ENCODE measurements at regions not wholly inside any gene's neighbourhood (a gene's known extent, or its start where the extent isn't known, plus 50 kb on each side); places are given as distances from the start of the nearest gene placed in this dataset.
"Not testable (repeated sequence)": the region's sequence is repeated elsewhere in the genome, so short reads cannot be mapped to it uniquely, and the experiment has no call there.

DNA sequence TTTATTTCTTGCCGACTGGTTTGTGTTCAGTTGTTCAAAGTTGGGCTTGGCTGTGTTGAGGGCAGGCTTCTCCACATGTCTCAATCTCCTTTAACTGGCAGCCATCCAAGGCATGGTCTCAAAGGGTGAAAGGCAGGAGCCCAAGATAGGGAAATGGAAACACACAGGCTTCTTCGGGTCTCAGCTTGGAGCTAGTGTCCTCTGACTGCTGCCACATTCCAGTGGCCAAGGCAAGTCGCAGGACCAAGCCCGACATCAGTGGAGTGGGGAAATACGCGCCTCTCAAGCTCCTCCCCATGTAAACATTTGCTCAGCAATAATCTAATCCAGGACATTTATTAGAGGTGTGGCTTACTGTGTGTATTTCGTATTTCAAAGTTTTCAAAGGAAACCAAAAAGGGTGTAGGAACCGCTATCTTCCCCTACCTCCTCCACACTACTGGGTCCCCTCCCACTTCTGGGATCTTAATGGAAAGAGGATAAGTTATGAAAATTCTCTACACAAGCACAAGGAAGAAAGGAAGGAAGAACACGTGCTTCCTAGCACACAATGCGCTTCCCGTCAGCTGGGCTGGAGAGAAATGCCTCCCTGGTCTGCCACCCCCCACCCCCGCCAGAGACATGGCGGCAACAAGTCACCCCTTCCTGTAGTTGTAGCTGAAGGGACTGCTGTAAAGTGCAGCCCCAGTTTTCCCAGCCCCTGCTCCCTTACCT, 181.7 kb downstream of the FAM43A start:
- no peak for ATAC-seq

DNA sequence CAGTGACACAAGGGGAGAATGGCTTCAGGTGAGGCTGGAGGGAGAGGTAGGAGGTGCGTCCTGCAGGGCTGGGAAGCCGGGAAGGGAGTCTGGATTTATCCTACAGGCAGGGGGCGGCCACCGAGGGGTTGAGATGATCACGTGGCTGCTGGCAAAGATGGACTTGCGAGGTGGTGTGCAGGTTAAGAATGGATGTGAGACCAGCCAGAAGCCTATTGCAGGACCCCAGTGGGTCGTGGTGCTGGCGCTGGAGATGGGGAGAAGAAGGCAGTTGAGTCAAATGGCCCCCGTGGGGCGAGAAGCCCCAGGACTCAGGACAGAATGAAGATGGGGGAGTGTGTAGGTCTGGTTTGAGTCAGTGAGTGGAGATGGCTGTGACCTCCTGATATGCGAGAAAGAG, 183.1 kb downstream of the FAM43A start:
- no peak for ATAC-seq

DNA sequence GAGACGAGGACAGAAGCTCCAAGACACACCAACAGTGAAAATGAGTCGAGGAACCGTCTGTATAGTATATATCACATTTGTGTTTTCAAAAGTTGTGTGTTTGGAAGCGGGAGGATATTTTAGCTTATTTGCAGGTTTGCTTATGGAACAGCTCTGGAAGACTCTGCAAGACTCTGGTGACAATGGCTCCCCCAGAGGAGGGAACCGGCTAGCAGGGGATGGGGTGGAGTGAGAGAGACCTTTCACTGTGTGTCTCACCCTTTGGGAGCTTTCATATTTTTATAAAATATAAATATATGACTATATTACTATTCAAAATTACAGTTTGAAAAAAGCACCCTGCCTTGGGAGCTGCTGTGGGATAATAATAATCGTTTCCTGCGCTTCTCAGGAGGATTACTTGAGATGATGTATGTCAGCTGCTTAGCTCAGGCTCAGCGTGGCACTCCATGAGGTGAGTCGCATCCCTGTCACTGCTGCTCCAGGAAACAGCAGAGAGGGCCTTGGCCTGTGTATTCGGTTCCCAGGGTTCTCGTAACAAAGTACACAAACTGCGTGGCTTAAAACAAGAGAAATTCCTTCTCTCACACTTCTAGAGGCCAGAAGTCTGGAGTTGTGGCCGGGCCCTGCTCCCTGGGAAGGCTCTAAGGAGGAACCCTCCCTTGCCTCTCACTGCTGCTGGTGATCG, 183.9 kb downstream of the FAM43A start:
- no peak for ATAC-seq

DNA sequence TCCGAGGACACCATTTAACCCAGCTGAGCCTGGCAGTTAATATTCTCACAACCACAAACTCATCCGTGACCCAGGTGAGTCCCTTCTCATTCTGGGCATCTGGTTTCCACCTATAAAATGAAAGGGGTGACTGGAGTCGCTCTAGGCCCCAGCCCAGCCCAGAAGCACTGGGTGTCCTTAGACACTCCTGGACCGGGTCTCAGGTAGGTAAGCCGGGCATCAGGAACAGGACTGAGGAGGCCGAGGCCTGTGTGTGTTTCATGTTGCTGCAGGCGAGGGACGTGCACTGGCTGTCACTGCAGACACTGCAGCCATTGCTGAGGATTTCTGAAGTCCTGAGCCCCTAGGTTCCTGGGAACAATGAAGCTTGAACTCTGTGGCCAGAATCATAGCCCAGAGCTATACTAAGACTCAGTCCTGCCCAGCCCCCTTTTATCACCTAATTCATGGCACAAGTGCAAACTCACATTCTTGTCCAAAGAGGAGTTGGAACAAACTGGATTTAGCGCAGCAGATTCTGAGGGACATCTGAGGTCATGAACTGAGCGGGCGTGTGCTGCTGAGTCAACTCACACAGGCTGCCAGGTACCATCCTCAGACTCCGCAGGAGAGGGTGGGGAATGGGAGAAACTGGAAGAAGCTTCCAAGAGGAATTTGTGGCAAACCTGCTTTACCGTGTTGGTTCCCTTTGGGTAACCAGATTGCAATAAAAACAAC, 184.9 kb downstream of the FAM43A start:
- no peak for ATAC-seq

DNA sequence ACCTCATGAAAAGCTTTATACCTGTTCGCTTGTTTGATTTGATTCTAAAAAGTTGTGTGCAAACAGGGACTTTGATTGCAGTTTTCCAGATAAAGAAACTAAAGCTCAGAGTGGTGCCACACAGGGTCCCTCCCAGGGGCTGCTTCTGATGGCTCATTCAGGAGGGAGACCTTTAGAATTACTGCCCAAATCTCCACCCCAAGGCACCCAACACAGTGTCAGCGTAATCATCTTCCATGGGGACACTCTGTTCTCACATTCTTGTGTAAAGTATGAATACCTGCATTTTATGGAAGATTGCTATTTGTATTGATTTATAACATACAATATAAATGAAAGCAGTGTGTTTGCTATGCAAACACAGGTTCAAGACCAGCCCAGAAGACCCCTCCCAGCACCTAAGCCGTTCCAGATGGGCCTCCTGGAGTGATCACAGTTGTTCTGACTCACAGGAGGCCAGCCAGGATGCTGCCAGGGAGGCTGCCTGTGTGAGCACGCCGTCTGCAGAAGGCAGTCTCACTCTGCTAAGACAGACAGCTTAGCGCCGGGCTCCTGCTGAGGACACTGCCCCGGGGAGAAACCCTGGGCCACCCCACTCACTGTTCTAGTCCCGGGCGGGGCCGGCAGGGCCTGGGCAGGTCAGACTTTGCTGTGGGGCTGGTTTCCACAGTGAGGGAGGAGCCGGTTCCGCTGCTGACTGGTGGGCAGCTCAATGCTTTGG, 185.6 kb downstream of the FAM43A start:
- no peak for ATAC-seq

DNA sequence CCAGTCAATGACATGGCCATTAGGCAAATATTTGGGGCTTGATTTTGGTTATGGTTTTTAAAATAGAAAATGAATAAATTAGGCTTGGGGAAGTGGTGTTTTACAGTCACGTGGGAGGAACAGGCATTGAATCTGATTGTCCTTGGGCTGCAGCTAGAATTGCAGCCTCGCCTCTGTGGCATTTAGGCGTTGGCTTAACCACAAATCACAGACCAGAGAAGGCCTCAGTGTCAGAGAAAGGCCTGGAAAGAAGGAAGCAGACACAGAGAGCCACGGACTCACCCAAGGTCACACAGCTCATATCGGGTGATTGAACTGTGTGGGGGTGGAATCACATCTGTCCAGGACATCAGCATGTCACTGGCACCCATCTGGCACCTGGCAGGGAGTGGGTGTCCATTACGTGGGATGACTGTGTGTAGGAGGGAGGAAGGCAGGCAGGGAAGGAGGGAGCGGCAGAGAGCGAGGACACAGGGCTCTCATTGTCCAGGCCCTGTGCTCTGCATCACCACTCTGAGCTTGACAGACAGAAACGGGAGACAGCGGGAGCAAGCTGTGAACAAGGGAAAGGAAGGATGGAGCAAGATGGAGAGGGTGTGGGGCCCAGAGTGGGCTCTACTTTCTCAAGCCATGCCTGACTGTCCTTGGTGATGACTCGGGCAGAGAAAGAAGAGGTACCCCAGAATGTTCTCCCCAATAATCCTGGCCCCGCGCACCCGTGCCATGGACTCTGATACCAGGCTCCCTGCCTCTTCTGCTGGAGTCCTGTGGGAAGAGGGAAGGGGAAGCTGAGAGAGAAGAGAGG, 186.4 kb downstream of the FAM43A start:
- ATAC-seq = no peak

DNA sequence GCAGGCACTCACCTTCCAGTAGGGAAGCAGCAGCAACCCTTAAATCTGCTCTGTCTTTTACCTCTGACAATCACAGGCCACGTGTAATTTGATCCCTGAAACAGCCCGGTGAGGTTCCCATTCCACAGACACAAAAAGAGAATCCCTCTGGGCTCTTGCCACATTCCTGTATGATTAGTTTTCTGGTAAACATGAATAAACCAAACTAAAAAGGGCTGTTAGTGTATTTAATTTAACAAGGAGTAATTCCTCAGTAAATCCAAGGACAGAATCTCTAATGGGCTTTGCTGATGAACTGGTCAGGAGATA, 186.9 kb downstream of the FAM43A start:
- ATAC-seq = no peak

DNA sequence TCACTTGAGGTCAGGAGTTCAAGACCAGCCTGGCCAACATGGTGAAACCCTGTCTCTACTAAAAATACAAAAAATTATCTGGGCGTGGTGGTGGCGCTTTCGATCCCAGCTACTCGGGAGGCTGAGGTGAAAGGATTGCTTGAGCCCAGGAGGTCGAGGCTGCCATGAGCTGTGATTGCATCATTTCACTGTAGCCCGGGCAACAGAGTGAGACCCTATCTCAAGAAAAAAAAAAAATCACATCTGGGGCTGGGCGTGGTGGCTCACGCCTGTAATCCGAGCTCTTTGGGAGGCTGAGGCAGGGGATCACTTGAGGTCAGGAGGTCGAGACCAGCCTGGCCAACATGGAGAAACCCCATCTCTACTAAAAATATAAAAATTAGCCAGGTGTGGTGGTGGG, 187.8 kb downstream of the FAM43A start:
- ATAC-seq = not testable (repeated sequence)

DNA sequence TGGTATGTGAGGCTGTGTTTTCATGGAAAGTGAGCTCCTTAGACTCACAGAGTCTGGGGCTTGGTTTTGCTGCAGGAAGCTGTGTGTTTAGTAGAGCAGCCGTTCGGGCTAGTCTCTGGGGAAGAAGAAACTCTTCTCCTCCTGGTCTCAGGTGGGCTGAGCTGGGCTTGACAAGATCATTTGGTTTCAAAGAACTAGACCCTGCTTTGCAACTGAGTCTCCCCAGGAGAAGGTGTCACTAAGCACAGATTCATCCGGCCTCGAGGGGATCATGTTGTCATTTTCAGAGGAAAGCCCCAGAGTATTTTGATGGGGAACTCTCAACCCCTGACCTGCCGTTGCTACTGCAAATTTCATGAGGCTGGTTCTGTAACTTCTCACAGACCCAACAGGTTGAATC, 188.5 kb downstream of the FAM43A start:
- no peak for ATAC-seq

DNA sequence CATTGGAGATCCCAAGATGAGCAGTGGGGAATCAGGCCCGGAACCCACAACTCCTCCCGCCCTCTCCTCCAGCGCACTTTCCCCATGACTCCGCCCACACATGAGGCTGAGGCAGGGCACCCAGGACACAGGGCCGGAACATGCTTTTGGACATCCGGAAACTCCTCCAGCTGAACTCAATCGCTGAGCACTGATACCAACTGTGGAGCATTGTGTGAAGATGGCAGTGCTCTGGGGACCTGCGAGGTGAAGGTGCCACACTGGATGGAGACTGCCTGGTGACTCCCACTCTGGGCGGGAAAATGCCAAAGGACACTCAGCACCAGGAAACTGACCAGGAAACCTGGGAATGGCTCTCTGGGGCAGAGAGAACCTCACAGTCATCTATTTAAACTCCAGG, 189.1 kb downstream of the FAM43A start:
- no peak for ATAC-seq

DNA sequence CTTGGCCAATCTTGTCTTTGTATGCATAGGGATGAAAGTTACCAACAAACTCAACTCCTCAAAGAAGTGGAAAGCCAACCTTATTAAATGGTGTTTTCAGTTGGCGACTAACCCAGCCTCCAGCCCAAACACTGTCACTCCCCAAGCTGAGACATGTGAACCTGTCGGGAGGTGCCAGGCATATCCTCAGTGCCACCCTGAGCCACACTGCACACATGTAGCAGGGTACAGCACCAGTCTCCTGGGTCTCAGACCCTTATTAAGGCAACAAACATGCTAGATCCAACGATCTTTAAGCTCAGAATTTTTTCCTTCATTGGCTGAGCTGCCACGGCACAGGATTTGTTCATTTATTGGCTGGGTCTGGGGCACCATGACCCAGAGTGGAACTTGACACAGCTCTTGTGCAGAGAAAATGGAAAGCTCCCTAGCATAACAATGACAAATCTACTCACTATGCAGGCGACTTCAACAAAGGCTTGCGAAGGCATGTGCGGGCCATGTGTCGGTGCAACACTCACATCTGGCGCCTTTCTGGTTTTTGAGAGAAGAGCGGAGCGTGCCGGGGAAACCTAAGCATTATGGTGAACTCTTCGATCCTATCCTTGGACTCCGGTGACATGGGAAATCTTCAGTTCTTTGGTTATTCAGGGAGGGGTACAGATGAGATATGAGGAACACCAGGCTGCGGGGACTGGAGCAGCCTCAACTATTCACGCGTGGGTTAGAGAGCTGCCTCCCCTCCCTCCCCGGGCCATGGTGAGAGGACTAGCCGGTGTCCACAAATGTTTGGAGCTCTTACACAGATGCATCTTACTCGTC, 190.1 kb downstream of the FAM43A start:
- no peak for ATAC-seq

DNA sequence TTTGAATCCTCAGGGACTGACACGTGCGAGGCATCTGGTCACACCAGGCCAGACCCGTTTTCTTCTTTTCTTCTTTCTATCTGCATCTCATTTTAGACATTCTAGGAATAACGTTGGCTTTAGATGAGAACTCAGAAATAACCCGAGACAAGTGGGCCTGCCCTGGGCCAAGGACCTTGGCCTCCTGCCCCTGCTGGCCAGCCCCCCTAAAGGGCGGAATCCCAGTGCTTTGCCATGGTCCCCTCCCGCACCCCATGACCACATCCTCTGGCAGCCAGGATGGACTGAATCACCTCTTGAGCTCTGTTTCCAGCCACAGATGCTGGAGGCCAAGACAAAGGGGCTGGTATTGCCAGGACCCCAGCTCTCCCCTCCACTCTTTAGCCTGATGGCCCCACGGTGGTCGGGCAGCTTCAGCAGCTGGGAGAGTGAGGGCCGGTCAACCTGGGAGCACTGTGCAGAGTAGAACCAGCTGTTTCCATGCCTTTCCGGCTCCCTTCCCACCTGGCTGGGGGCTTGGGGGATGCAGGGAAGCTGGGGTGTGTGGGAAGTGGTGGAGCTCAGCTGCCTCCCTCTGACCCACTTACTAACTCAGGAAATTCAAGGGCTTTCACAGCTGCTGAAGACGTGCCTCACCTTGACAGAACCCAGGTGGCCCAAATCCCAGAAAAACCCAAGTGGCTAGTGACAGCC, 190.9 kb downstream of the FAM43A start:
- no peak for ATAC-seq

DNA sequence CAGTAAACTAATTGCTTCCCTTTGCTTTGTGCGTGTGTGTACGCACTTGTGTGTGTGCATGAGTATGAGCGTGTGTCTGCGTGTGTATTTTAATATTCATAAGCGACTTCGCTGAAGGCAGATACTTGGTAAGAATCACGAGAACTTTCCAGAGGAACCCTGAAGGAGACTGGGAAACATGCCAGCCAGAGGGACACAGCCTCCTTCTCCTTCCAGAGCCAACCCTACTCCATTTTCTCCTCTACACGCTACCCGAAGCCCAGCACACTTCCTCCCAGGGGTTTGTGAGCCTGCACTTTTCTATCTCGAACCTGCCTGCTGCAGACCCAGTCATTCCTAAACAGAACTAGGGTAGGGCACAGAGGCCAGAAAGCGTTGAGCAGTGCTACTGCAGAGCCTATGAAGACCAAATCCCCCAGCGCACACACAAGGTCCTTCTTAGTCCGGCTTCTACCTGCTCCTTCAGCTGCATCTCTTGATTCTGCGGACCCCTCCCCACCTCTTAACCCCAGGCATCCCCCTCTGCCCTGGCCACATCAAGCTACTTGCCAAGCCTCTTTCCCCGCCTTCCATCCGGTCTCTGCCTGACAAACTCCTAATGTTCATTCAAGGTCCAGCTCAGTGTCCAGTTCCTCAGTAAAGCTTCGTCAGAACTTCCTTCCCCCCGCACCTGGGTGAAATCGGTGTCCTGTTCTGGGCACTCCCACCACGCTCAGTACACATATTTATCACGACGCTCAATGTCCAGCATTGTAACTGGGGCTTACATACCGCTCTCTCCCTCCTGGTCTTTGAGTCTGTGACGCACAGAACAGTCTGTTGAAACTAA, 191.8 kb downstream of the FAM43A start:
- ATAC-seq = no peak

DNA sequence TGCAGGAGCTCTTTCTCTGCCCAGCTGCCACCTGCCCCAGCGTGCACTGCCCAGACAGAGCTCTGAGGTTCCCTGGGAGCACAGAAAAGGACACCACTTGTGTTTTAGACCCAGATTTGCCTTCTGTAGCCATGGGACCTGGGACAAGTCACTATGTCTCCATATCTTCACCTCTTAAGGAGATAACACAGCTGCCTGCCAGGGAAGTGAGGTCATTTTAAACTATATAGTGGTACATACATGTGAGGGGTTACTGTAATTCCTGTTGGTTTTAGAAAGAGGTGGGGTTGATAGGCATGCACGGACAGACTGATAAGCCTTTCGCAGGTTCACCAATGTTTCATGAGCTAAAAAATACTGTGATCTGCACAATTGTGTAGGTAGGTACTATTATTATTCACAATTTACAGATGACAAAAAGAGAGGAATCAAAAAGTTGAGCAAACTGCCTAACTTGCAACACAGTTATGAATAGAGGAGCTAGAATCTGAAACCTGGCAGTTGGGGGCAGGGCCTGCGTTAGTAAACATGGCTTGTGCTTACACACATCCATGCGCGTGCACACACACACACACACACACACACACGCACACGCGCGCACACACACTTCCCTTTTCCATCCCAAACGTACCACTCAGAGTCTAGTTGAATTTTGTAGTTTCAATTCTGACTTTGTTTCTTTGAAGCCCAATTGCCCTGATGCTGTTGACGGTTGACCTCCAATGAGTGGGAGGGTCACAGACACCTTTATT, 193.6 kb downstream of the FAM43A start:
- ATAC-seq = no peak

DNA sequence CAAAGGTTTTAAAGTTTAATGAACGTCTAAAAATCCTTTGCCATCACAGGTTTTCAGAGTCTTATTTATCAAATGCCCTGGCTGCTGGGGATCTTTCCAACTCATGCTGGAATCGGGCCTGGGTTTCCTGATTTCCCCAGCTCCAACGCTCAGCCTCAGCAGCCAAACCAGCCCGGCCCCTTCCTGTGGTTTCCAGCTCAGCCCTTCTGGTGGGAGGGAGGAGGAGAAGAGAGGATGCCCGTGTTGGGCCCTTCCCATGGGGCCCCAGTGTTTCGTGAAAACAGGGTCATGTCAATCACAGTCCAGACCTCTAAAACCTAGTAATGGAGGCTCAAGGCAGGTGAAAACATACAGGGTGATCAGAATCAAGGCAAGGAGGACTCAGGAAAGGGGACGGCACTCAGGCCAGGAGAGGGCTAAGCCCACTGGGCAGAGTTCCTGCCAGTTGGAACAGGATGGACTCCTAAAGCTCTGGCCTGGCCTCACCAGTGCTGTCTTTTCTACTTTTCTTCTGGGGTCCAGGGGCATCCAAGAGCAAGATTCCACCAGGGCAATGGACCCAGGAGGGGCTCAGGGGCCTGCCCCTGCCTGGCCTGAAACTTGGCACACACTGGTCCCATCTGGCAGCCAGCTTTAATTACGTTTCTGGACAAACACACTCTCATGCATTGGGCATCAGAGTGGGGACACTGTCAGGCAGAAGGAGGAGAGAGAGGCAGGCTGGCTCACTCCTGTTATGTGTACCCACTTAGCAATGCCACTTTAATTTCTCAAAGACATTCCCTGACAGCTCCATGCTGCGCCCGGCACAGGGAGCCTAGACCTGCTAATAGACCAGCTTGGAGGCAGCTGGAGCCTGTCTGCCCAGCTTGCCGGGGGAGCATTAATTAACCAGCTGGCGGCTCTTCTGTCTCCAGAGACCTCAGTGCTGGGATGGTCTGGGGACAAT, 194.6 kb downstream of the FAM43A start:
- no peak for ATAC-seq

DNA sequence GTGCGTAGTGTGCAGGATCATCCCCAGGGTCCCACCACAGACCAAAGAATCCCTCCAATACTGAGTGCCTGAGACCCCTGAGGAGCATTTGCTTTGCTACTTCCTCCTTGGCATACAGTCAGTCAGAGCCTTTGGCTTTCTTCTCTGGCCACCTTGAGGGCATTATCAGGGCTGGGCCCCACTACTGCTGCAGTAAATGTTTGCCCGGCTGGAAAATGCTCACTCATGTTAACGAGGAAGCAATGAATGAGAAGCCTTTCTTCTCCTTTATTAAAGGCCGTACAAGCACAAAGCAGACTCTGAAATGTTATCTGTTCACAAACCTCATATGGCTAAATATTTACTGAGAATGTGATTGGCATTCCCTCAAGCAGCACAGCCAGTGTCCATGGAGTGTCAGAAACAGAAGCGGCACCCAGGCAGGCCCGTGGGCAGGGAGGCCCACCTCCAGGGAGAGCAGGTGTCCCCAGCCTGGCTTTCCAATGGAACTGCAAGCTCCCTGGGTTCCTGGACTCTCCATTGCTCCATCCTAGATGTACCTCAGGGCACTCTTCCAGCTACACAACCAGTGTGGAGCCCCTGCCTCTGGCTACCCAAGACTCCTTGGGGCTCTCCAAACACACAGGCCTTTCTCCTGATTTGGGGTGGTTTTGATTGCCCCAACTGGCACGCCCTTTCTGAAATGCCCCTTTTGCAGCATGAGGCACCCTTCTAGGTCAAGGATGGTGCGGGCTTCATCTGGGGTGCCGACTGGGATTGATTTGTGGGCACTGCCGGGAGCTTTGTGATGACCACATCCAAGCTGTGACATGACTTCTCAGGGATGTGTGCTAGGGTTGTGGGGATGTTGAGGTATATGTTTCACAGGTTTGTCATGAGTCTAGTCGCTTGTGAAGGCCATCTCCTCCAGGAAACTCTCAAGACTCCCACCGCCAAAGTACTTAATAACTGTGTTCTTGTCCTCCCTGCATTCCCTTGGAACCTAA, 195.6 kb downstream of the FAM43A start:
- no peak for ATAC-seq

Measured in activated CD4-positive, CD25-positive, alpha-beta regulatory T cell treated with anti-CD3 and anti-CD28 coated beads, Interleukin-2, amount 50 U/mL, for 24 hours (primary cell).